ENCODE measurements at regions not wholly inside any gene's neighbourhood (a gene's known extent, or its start where the extent isn't known, plus 50 kb on each side); places are given as distances from the start of the nearest gene placed in this dataset.

- DNase-seq (ENCODE audit: low spot score), result no peak
Observed at GRCh38 chr10:47230957-47231356, 69.0 kb upstream of the GDF10 start.

- peak; percentile 6 for DNase-seq (ENCODE audit: low spot score)
Observed at GRCh38 chr10:47231414-47231813, 68.6 kb upstream of the GDF10 start.

- DNase-seq (ENCODE audit: low spot score), result no peak
Observed at GRCh38 chr10:47233631-47234030, 66.4 kb upstream of the GDF10 start.

- no peak for DNase-seq (ENCODE audit: low spot score)
Observed at GRCh38 chr10:47235484-47235883, 64.5 kb upstream of the GDF10 start.

- DNase-seq (ENCODE audit: low spot score), result peak; percentile 5
Observed at GRCh38 chr10:47237316-47238260, 62.4 kb upstream of the GDF10 start.

GRCh38 chr10:47238331-47239095 lies 61.5 kb upstream of the GDF10 start:
- DNase-seq (ENCODE audit: low spot score), result no peak

- no peak for DNase-seq (ENCODE audit: low spot score)
Observed at GRCh38 chr10:47239211-47239610, 60.8 kb upstream of the GDF10 start.

- DNase-seq (ENCODE audit: low spot score), result no peak
Observed at GRCh38 chr10:47240173-47240572, 59.8 kb upstream of the GDF10 start.

- no peak for DNase-seq (ENCODE audit: low spot score)
Observed at GRCh38 chr10:47241256-47241655, 58.7 kb upstream of the GDF10 start.

- DNase-seq (ENCODE audit: low spot score), result no peak
Observed at GRCh38 chr10:47241946-47242867, 57.8 kb upstream of the GDF10 start.

GRCh38 chr10:47243356-47243755 lies 56.6 kb upstream of the GDF10 start:
- no peak for DNase-seq (ENCODE audit: low spot score)

- no peak for DNase-seq (ENCODE audit: low spot score)
Observed at GRCh38 chr10:47243791-47244190, 56.2 kb upstream of the GDF10 start.

- no peak for DNase-seq (ENCODE audit: low spot score)
Observed at GRCh38 chr10:47244560-47245500, 55.2 kb upstream of the GDF10 start.

GRCh38 chr10:47245731-47246350 lies 54.2 kb upstream of the GDF10 start:
- DNase-seq (ENCODE audit: low spot score), result no peak

GRCh38 chr10:47246406-47247147 lies 53.4 kb upstream of the GDF10 start:
- DNase-seq (ENCODE audit: low spot score), result no peak

- no peak for DNase-seq (ENCODE audit: low spot score)
Observed at GRCh38 chr10:47247148-47248059, 52.6 kb upstream of the GDF10 start.

- no peak for DNase-seq (ENCODE audit: low spot score)
Observed at GRCh38 chr10:47248386-47249090, 51.5 kb upstream of the GDF10 start.

- DNase-seq (ENCODE audit: low spot score), result no peak
Observed at GRCh38 chr10:47249881-47250280, 50.1 kb upstream of the GDF10 start.

Data from AG20443 (cell line).